ENCODE measurements at regions not wholly inside any gene's neighbourhood (a gene's known extent, or its start where the extent isn't known, plus 50 kb on each side); places are given as distances from the start of the nearest gene placed in this dataset.

DNA sequence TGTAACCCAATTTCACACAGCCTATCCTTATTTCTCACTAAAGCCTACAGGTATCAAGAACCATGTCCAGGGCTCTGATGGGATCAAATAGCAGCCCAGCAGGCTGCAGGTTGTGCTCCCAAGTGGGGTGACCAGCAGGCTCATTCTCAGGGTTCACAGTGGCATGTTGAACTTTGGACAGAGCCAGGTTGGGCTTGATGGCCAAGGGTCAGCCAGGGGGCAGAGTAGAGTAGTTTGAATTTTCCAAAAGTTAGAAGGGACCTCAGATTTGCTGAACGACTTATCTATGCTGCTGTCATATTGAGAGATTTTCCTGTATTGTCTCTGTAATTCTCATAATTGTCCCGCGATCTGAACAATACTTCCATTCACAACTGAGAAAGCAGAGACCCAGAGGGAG lies 310.8 kb upstream of the BOD1L1 start:
- H3K4me1 ChIP-seq (ENCODE audit: control insufficient read depth in 1 of 2, insufficient read depth in 2 of 2, low read length in 2 of 2): no peaks in the 10 kb centered on the region
- no peaks in the 10 kb centered on the region for H3K9me3 ChIP-seq (ENCODE audit: control insufficient read depth in 1 of 2, low read length in 2 of 2)
- H3K27me3 ChIP-seq (ENCODE audit: control insufficient read depth in 1 of 2, insufficient read depth in 2 of 2, low read length in 2 of 2): no peaks in the 10 kb centered on the region
- H3K9ac ChIP-seq (ENCODE audit: low read depth in 1 of 2, low read length in 2 of 2): no peak overlapping the region
- H3K36me3 ChIP-seq (ENCODE audit: control insufficient read depth in 1 of 2, insufficient read depth in 2 of 2, low read length in 2 of 2): no peaks in the 10 kb centered on the region
- H3K27ac ChIP-seq (ENCODE audit: low read depth, low read length): no peak overlapping the region
- no peak overlapping the region for H3K4me3 ChIP-seq (ENCODE audit: low read depth in 1 of 2, low read length in 2 of 2)

- no peak overlapping the region for H3K27ac ChIP-seq (ENCODE audit: low read depth, low read length)
- H3K36me3 ChIP-seq (ENCODE audit: control insufficient read depth in 1 of 2, insufficient read depth in 2 of 2, low read length in 2 of 2): no peaks in the 10 kb centered on the region
- H3K4me3 ChIP-seq (ENCODE audit: low read depth in 1 of 2, low read length in 2 of 2): no peak overlapping the region
- H3K9me3 ChIP-seq (ENCODE audit: control insufficient read depth in 1 of 2, low read length in 2 of 2): no peaks in the 10 kb centered on the region
- H3K27me3 ChIP-seq (ENCODE audit: control insufficient read depth in 1 of 2, insufficient read depth in 2 of 2, low read length in 2 of 2): no peaks in the 10 kb centered on the region
- no peak overlapping the region for H3K9ac ChIP-seq (ENCODE audit: low read depth in 1 of 2, low read length in 2 of 2)
- no peaks in the 10 kb centered on the region for H3K4me1 ChIP-seq (ENCODE audit: control insufficient read depth in 1 of 2, insufficient read depth in 2 of 2, low read length in 2 of 2)
These were observed 313.4 kb upstream of the BOD1L1 start for GRCh38 chr4:13940921-13941320.

DNA sequence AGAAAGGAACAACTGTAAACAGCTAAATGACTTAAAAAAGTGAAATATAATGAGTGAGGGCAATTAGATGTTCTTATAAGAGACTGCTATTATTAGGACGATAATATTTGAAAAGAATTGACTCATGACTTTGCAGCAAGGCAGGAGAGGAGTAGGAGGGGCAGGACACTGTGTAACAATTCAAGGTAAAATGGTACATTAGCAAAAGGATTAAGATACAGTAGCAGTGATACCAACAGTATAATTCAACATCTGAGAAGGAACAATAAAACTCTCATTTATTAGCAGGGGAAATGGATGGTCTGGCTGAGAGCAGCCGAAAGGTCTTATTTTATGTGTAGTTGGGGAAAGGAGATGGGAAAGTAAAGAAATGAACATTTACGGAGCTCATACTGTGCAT lies 315.5 kb upstream of the BOD1L1 start:
- no peak overlapping the region for H3K27ac ChIP-seq (ENCODE audit: low read depth, low read length)
- H3K4me3 ChIP-seq (ENCODE audit: low read depth in 1 of 2, low read length in 2 of 2): no peak overlapping the region

DNA sequence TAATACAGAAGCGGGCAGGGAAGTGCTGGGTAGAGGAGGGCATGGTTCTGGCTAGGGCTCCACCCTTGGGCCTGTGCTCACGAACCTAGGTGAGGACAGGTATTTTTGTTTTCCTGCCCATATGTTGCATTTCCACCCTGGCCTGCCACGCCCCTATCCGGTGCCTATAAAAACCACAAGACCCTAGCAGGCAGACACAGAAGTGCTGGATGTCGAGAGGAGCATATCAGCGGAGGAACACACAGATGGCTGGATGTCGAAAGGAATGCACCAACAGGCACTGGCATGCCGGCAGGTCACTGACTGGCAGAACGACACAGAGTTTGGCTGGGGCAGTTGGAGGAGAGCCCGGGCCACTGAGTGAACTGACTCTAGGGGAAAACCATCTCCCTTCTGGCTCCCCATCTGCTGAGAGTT lies 316.6 kb upstream of the BOD1L1 start:
- H3K27ac ChIP-seq (ENCODE audit: low read depth, low read length): no peak overlapping the region
- no peak overlapping the region for H3K4me3 ChIP-seq (ENCODE audit: low read depth in 1 of 2, low read length in 2 of 2)
- no peak overlapping the region for H3K9ac ChIP-seq (ENCODE audit: low read depth in 1 of 2, low read length in 2 of 2)

More for the DNA sequence above, 315.5 kb upstream of the BOD1L1 start:
- Histone ChIP-seq H3K27me3 (ENCODE audit: control insufficient read depth in 1 of 2, insufficient read depth in 2 of 2, low read length in 2 of 2) (no peaks in the 10 kb centered on the region), H3K4me1 (ENCODE audit: control insufficient read depth in 1 of 2, insufficient read depth in 2 of 2, low read length in 2 of 2) (no peaks in the 10 kb centered on the region), H3K36me3 (ENCODE audit: control insufficient read depth in 1 of 2, insufficient read depth in 2 of 2, low read length in 2 of 2) (no peaks in the 10 kb centered on the region), H3K9me3 (ENCODE audit: control insufficient read depth in 1 of 2, low read length in 2 of 2) (no peaks in the 10 kb centered on the region), H3K9ac (ENCODE audit: low read depth in 1 of 2, low read length in 2 of 2) (no peak overlapping the region)

GRCh38 chr4:13947921-13948320 lies 320.4 kb upstream of the BOD1L1 start:
- Histone ChIP-seq H3K36me3 (ENCODE audit: control insufficient read depth in 1 of 2, insufficient read depth in 2 of 2, low read length in 2 of 2) (no peaks in the 10 kb centered on the region), H3K27ac (ENCODE audit: low read depth, low read length) (no peak overlapping the region), H3K4me1 (ENCODE audit: control insufficient read depth in 1 of 2, insufficient read depth in 2 of 2, low read length in 2 of 2) (no peaks in the 10 kb centered on the region), H3K4me3 (ENCODE audit: low read depth in 1 of 2, low read length in 2 of 2) (no peak overlapping the region), H3K27me3 (ENCODE audit: control insufficient read depth in 1 of 2, insufficient read depth in 2 of 2, low read length in 2 of 2) (no peaks in the 10 kb centered on the region), H3K9ac (ENCODE audit: low read depth in 1 of 2, low read length in 2 of 2) (no peak overlapping the region), H3K9me3 (ENCODE audit: control insufficient read depth in 1 of 2, low read length in 2 of 2) (no peaks in the 10 kb centered on the region)

More for the DNA sequence above, 316.6 kb upstream of the BOD1L1 start:
- H3K9me3 ChIP-seq (ENCODE audit: control insufficient read depth in 1 of 2, low read length in 2 of 2): no peaks in the 10 kb centered on the region
- no peaks in the 10 kb centered on the region for H3K4me1 ChIP-seq (ENCODE audit: control insufficient read depth in 1 of 2, insufficient read depth in 2 of 2, low read length in 2 of 2)
- H3K36me3 ChIP-seq (ENCODE audit: control insufficient read depth in 1 of 2, insufficient read depth in 2 of 2, low read length in 2 of 2): no peaks in the 10 kb centered on the region
- no peaks in the 10 kb centered on the region for H3K27me3 ChIP-seq (ENCODE audit: control insufficient read depth in 1 of 2, insufficient read depth in 2 of 2, low read length in 2 of 2)

GRCh38 chr4:13950491-13950890 lies 323.0 kb upstream of the BOD1L1 start:
- H3K27me3 ChIP-seq (ENCODE audit: control insufficient read depth in 1 of 2, insufficient read depth in 2 of 2, low read length in 2 of 2): no peaks in the 10 kb centered on the region
- H3K36me3 ChIP-seq (ENCODE audit: control insufficient read depth in 1 of 2, insufficient read depth in 2 of 2, low read length in 2 of 2): no peaks in the 10 kb centered on the region
- no peaks in the 10 kb centered on the region for H3K4me1 ChIP-seq (ENCODE audit: control insufficient read depth in 1 of 2, insufficient read depth in 2 of 2, low read length in 2 of 2)
- H3K9ac ChIP-seq (ENCODE audit: low read depth in 1 of 2, low read length in 2 of 2): no peak overlapping the region
- H3K27ac ChIP-seq (ENCODE audit: low read depth, low read length): no peak overlapping the region
- no peak overlapping the region for H3K4me3 ChIP-seq (ENCODE audit: low read depth in 1 of 2, low read length in 2 of 2)
- H3K9me3 ChIP-seq (ENCODE audit: control insufficient read depth in 1 of 2, low read length in 2 of 2): no peaks in the 10 kb centered on the region

DNA sequence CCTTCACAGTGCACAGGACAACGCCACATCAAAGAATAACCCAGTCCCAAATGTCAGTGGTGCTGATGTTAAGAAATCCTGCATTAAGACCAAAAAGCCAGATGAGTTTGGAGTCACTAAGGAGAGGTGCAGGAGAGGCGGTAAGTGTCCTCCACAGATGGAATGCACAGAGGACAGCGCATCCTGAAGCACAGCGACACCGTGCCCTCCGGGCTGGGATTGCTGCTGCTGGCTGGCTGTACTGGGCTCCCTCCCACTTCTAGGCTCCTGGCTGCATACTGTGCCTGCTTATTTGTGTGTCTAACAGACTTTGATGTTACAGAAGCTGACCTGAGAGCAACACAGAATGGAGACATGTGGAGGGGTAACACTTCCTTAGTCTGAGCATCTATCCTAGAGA lies 325.6 kb upstream of the BOD1L1 start:
- no peaks in the 10 kb centered on the region for H3K4me1 ChIP-seq (ENCODE audit: control insufficient read depth in 1 of 2, insufficient read depth in 2 of 2, low read length in 2 of 2)
- H3K27ac ChIP-seq (ENCODE audit: low read depth, low read length): no peak overlapping the region
- no peaks in the 10 kb centered on the region for H3K27me3 ChIP-seq (ENCODE audit: control insufficient read depth in 1 of 2, insufficient read depth in 2 of 2, low read length in 2 of 2)
- no peak overlapping the region for H3K9ac ChIP-seq (ENCODE audit: low read depth in 1 of 2, low read length in 2 of 2)
- H3K9me3 ChIP-seq (ENCODE audit: control insufficient read depth in 1 of 2, low read length in 2 of 2): no peaks in the 10 kb centered on the region
- H3K4me3 ChIP-seq (ENCODE audit: low read depth in 1 of 2, low read length in 2 of 2): no peak overlapping the region
- H3K36me3 ChIP-seq (ENCODE audit: control insufficient read depth in 1 of 2, insufficient read depth in 2 of 2, low read length in 2 of 2): no peaks in the 10 kb centered on the region

GRCh38 chr4:13955551-13955950 lies 328.0 kb upstream of the BOD1L1 start:
- Histone ChIP-seq H3K36me3 (ENCODE audit: control insufficient read depth in 1 of 2, insufficient read depth in 2 of 2, low read length in 2 of 2) (no peaks in the 10 kb centered on the region), H3K4me1 (ENCODE audit: control insufficient read depth in 1 of 2, insufficient read depth in 2 of 2, low read length in 2 of 2) (no peaks in the 10 kb centered on the region), H3K27me3 (ENCODE audit: control insufficient read depth in 1 of 2, insufficient read depth in 2 of 2, low read length in 2 of 2) (no peaks in the 10 kb centered on the region), H3K4me3 (ENCODE audit: low read depth in 1 of 2, low read length in 2 of 2) (no peak overlapping the region), H3K9ac (ENCODE audit: low read depth in 1 of 2, low read length in 2 of 2) (no peak overlapping the region), H3K9me3 (ENCODE audit: control insufficient read depth in 1 of 2, low read length in 2 of 2) (no peaks in the 10 kb centered on the region), H3K27ac (ENCODE audit: low read depth, low read length) (no peak overlapping the region)

- Histone ChIP-seq H3K36me3 (ENCODE audit: control insufficient read depth in 1 of 2, insufficient read depth in 2 of 2, low read length in 2 of 2) (no peaks in the 10 kb centered on the region), H3K27me3 (ENCODE audit: control insufficient read depth in 1 of 2, insufficient read depth in 2 of 2, low read length in 2 of 2) (no peaks in the 10 kb centered on the region), H3K9ac (ENCODE audit: low read depth in 1 of 2, low read length in 2 of 2) (no peak overlapping the region), H3K27ac (ENCODE audit: low read depth, low read length) (no peak overlapping the region), H3K4me3 (ENCODE audit: low read depth in 1 of 2, low read length in 2 of 2) (no peak overlapping the region), H3K9me3 (ENCODE audit: control insufficient read depth in 1 of 2, low read length in 2 of 2) (no peaks in the 10 kb centered on the region), H3K4me1 (ENCODE audit: control insufficient read depth in 1 of 2, insufficient read depth in 2 of 2, low read length in 2 of 2) (no peaks in the 10 kb centered on the region)
These were observed 329.4 kb upstream of the BOD1L1 start for GRCh38 chr4:13956947-13957346.

DNA sequence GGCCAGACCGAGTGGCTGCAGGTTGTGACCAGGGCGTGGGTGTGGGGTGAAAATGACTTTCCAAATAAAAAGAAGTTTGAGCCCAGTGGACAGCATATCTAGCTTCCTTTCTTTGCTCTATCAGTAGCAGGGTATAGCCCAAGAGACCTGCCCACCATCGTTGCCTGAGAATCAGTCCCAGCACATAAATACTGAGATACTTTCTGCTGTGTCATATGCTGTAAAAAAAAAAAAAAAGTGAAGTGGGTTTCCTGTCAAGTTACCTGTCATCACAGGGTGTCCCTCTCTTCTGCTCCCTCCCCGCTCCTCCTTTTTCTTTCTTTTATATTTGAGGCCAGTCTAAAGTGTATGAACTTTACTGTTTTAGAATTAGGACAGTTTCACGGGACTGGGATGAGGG lies 330.3 kb upstream of the BOD1L1 start:
- H3K9ac ChIP-seq (ENCODE audit: low read depth in 1 of 2, low read length in 2 of 2): no peak overlapping the region
- no peaks in the 10 kb centered on the region for H3K4me1 ChIP-seq (ENCODE audit: control insufficient read depth in 1 of 2, insufficient read depth in 2 of 2, low read length in 2 of 2)
- H3K27me3 ChIP-seq (ENCODE audit: control insufficient read depth in 1 of 2, insufficient read depth in 2 of 2, low read length in 2 of 2): no peaks in the 10 kb centered on the region
- no peak overlapping the region for H3K4me3 ChIP-seq (ENCODE audit: low read depth in 1 of 2, low read length in 2 of 2)
- no peaks in the 10 kb centered on the region for H3K36me3 ChIP-seq (ENCODE audit: control insufficient read depth in 1 of 2, insufficient read depth in 2 of 2, low read length in 2 of 2)
- no peak overlapping the region for H3K27ac ChIP-seq (ENCODE audit: low read depth, low read length)
- H3K9me3 ChIP-seq (ENCODE audit: control insufficient read depth in 1 of 2, low read length in 2 of 2): no peaks in the 10 kb centered on the region

GRCh38 chr4:13963601-13964000 lies 336.1 kb upstream of the BOD1L1 start:
- Histone ChIP-seq H3K4me3 (ENCODE audit: low read depth in 1 of 2, low read length in 2 of 2) (no peak overlapping the region), H3K27ac (ENCODE audit: low read depth, low read length) (no peak overlapping the region), H3K27me3 (ENCODE audit: control insufficient read depth in 1 of 2, insufficient read depth in 2 of 2, low read length in 2 of 2) (no peaks in the 10 kb centered on the region), H3K9me3 (ENCODE audit: control insufficient read depth in 1 of 2, low read length in 2 of 2) (no peaks in the 10 kb centered on the region), H3K9ac (ENCODE audit: low read depth in 1 of 2, low read length in 2 of 2) (no peak overlapping the region), H3K4me1 (ENCODE audit: control insufficient read depth in 1 of 2, insufficient read depth in 2 of 2, low read length in 2 of 2) (no peaks in the 10 kb centered on the region), H3K36me3 (ENCODE audit: control insufficient read depth in 1 of 2, insufficient read depth in 2 of 2, low read length in 2 of 2) (no peaks in the 10 kb centered on the region)

All from duodenal mucosa (tissue), 2 donors.